Trophoblast cell (in vitro differentiated cells and primary cell): ENCODE measurements at regions not wholly inside any gene's neighbourhood (a gene's known extent, or its start where the extent isn't known, plus 50 kb on each side); places are given as distances from the start of the nearest gene placed in this dataset.
"Not testable (repeated sequence)": the region's sequence is repeated elsewhere in the genome, so short reads cannot be mapped to it uniquely, and the experiment has no call there.

ENCODE experiments used
- DNase-seq, 2 donors: peaks; one replicate each; pipeline ENCODE4 v3.0.0-alpha.2; 2016
- H2AFZ ChIP-seq: 2 replicates; pipeline ENCODE4 v1.6.1; 2013; ENCODE audit warnings: low read length, moderate library complexity, mild to moderate bottlenecking; ENCODE audit not compliant: insufficient read depth, poor library complexity
- H2AK5ac ChIP-seq: 2 replicates; pipeline ENCODE4 v1.6.1; 2013; ENCODE audit warnings: mild to moderate bottlenecking, low read length
- H2BK120ac ChIP-seq: 2 replicates; pipeline ENCODE4 v1.6.1; 2013; ENCODE audit warnings: low read length, mild to moderate bottlenecking, moderate library complexity; ENCODE audit not compliant: insufficient read depth, poor library complexity
- H2BK12ac ChIP-seq: 2 replicates; pipeline ENCODE4 v1.6.1; 2013; ENCODE audit warnings: mild to moderate bottlenecking, low read length, moderate library complexity
- H2BK5ac ChIP-seq: 2 replicates; pipeline ENCODE4 v1.6.1; 2013; ENCODE audit warnings: low read length, low read depth, moderate library complexity, mild to moderate bottlenecking; ENCODE audit not compliant: poor library complexity
- H3K14ac ChIP-seq: 2 replicates; pipeline ENCODE4 v1.6.1; 2013; ENCODE audit warnings: mild to moderate bottlenecking, low read length
- H3K18ac ChIP-seq: 2 replicates; pipeline ENCODE4 v1.6.1; 2013; ENCODE audit warnings: mild to moderate bottlenecking, low read length
- H3K23ac ChIP-seq: 2 replicates; pipeline ENCODE4 v1.6.1; 2013; ENCODE audit warnings: low read length
- H3K27ac ChIP-seq: 2 replicates; pipeline ENCODE4 v1.5.1; 2013; ENCODE audit warnings: low read depth, mild to moderate bottlenecking, inconsistent platforms, low read length, moderate library complexity
- H3K27me3 ChIP-seq: 2 replicates; pipeline ENCODE4 v1.6.1; 2013; ENCODE audit warnings: inconsistent platforms, mild to moderate bottlenecking, low read length, moderate library complexity; ENCODE audit not compliant: insufficient read depth
- H3K36me3 ChIP-seq, 2 experiments: 1 replicate in 1 of 2; 2 replicates in 1 of 2; pipeline ENCODE4 v1.6.1; 2013; ENCODE audit warnings: low read length in 2 of 2, mild to moderate bottlenecking in 2 of 2, moderate library complexity in 1 of 2; ENCODE audit not compliant: insufficient read depth in 2 of 2, control insufficient read depth in 1 of 2
- H3K4ac ChIP-seq: 2 replicates; pipeline ENCODE4 v1.6.1; 2013; ENCODE audit warnings: low read depth, mild to moderate bottlenecking, low read length, moderate library complexity
- H3K4me1 ChIP-seq, 2 experiments: 1 replicate in 1 of 2; 2 replicates in 1 of 2; pipeline ENCODE4 v1.6.1; 2013; ENCODE audit warnings: low read length in 2 of 2, mild to moderate bottlenecking in 2 of 2, moderate library complexity in 1 of 2; ENCODE audit not compliant: insufficient read depth in 2 of 2, control insufficient read depth in 1 of 2
- H3K4me2 ChIP-seq: 2 replicates; pipeline ENCODE4 v1.6.1; 2013; ENCODE audit warnings: inconsistent platforms, mild to moderate bottlenecking, low read length, moderate library complexity
- H3K4me3 ChIP-seq: 2 replicates; pipeline ENCODE4 v1.5.1; 2013; ENCODE audit warnings: mild to moderate bottlenecking, low read depth, low read length, inconsistent platforms
- H3K79me1 ChIP-seq: one replicate; pipeline ENCODE4 v1.6.1; 2013; ENCODE audit warnings: low read length
- H3K79me2 ChIP-seq: 2 replicates; pipeline ENCODE4 v1.6.1; 2013; ENCODE audit warnings: low read length, mild to moderate bottlenecking; ENCODE audit not compliant: control insufficient read depth, insufficient read depth, poor library complexity
- H3K9ac ChIP-seq: 2 replicates; pipeline ENCODE4 v1.6.1; 2013; ENCODE audit warnings: mild to moderate bottlenecking, low read length
- H3K9me3 ChIP-seq: 2 replicates; pipeline ENCODE4 v1.6.1; 2013; ENCODE audit warnings: low read depth, mild to moderate bottlenecking, control low read depth, inconsistent platforms, low read length; ENCODE audit not compliant: insufficient read depth
- H4K12ac ChIP-seq: 2 replicates; pipeline ENCODE4 v1.6.1; 2013; ENCODE audit warnings: low read depth, mild to moderate bottlenecking, low read length, moderate library complexity
- H4K8ac ChIP-seq: 2 replicates; pipeline ENCODE4 v1.6.1; 2013; ENCODE audit warnings: low read depth, mild to moderate bottlenecking, low read length, moderate library complexity
- H4K91ac ChIP-seq: one replicate; pipeline ENCODE4 v1.6.1; 2013; ENCODE audit warnings: low read depth, mild to moderate bottlenecking, low read length, moderate library complexity
- WGBS: extraction: QIAGEN DNeasy Blood & Tissue Kit; methylation state at CpG from one replicate; pipeline ENCODE4 v1.1.7; 2013; ENCODE audit warnings: missing lambda C conversion rate; ENCODE audit not compliant: insufficient read length, insufficient coverage; ENCODE audit errors: extremely low coverage; 5-methylcytosine and 5-hydroxymethylcytosine counted together

DNA sequence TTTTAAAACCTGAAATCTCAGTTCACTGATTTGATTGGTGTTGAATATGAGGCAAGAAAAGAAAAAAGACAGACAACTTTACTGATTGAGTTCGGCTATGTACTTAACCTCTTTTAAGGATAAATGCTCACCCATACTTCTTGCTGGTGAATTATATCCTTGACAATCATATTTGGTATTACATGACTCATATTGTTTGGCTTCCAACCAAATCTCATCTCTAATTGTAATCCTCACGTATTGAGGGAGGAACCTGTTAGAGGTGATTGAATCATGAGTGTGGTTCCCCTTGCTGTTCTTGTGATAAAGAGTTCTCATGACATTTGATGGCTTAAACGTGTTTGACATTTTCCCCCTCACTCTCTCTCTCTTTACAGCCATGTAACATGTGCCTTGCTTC, 255.6 kb upstream of the IZUMO3 start:
- no peak overlapping the region for H3K4me2 ChIP-seq
- no peak overlapping the region for H3K23ac ChIP-seq
- H3K79me2 ChIP-seq = no peaks in the 10 kb centered on the region
- H3K4me1 ChIP-seq = no peaks in the 10 kb centered on the region
- H3K18ac ChIP-seq = no peak overlapping the region
- H2BK120ac ChIP-seq = no peak overlapping the region
- no peaks in the 10 kb centered on the region for H3K27me3 ChIP-seq
- no peak overlapping the region for H3K4me3 ChIP-seq
- H2BK12ac ChIP-seq = no peak overlapping the region
- H3K9ac ChIP-seq = no peak overlapping the region
- no peaks in the 10 kb centered on the region for H3K79me1 ChIP-seq
- H3K4ac ChIP-seq = no peak overlapping the region
- DNase-seq = no peak
- H3K9me3 ChIP-seq = no peaks in the 10 kb centered on the region
- H4K8ac ChIP-seq = no peak overlapping the region
- no peak overlapping the region for H2BK5ac ChIP-seq
- no CpG with 5 or more reads among the region's 3 CpGs for WGBS
- no peak overlapping the region for H2AK5ac ChIP-seq
- no peak overlapping the region for H4K91ac ChIP-seq
- no peak overlapping the region for H3K14ac ChIP-seq
- no peak overlapping the region for H3K27ac ChIP-seq
- H4K12ac ChIP-seq = no peak overlapping the region
- no peak overlapping the region for H2AFZ ChIP-seq
- no peaks in the 10 kb centered on the region for H3K36me3 ChIP-seq

DNA sequence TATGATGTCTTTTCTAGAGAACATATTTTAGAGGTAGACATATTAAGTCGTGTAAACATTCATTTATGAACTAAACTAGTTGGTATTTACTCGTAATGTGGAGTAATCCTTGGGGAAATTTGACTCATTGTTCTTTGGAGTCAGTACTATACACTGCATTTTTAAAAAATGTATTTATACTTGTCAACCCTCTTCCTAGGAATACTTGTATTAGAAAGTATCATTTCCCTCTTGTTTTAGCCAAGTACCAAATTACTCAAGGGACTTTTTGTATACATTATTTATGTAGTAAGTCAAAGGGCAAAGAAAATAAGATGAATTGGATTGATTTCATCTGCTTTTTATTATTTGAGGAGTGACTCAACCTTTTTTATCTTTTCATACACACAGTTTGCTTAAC, 248.1 kb upstream of the IZUMO3 start:
- Histone ChIP-seq H4K91ac (no peak overlapping the region), H3K79me2 (no peaks in the 10 kb centered on the region), H2AFZ (no peak overlapping the region), H3K4me3 (no peak overlapping the region), H3K4me2 (no peak overlapping the region), H2AK5ac (no peak overlapping the region), H3K27me3 (no peaks in the 10 kb centered on the region), H4K8ac (no peak overlapping the region), H3K23ac (no peak overlapping the region), H3K14ac (no peak overlapping the region), H4K12ac (no peak overlapping the region), H3K27ac (no peak overlapping the region), H2BK5ac (no peak overlapping the region), H3K36me3 (no peaks in the 10 kb centered on the region), H3K4me1 (no peaks in the 10 kb centered on the region), H2BK12ac (no peak overlapping the region), H3K9ac (no peak overlapping the region), H3K9me3 (no peaks in the 10 kb centered on the region), H3K18ac (no peak overlapping the region), H3K79me1 (no peaks in the 10 kb centered on the region), H3K4ac (no peak overlapping the region), H2BK120ac (no peak overlapping the region)
- no peak for DNase-seq
- no CpG with 5 or more reads among the region's 2 CpGs for WGBS

DNA sequence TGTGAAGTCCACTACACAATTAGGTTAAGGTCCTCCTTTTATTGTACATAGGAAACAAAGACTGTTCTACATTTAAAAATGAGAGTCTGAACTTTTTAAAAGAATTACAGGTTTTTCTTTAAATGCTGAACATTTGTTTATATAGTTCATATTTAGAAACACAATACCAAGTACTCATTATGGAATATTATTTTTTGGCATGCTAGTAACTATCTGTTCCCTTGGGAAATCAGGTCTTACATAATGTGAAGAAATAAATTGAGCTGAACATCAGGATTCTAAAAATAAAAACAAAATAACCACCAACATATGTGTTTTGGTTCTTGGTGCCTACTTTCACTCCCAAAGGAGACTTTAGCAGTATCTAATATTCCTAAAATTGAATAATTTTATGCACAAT, 230.5 kb upstream of the IZUMO3 start:
- no peaks in the 10 kb centered on the region for H3K4me1 ChIP-seq
- no peak overlapping the region for H3K9ac ChIP-seq
- no peak overlapping the region for H3K14ac ChIP-seq
- H2AK5ac ChIP-seq = no peak overlapping the region
- H4K8ac ChIP-seq = no peak overlapping the region
- no peaks in the 10 kb centered on the region for H3K79me1 ChIP-seq
- no peak overlapping the region for H3K4me2 ChIP-seq
- H2BK5ac ChIP-seq = no peak overlapping the region
- H3K36me3 ChIP-seq = no peaks in the 10 kb centered on the region
- no peak overlapping the region for H3K27ac ChIP-seq
- H2AFZ ChIP-seq = no peak overlapping the region
- no peak overlapping the region for H3K18ac ChIP-seq
- no peaks in the 10 kb centered on the region for H3K27me3 ChIP-seq
- no peak overlapping the region for H2BK12ac ChIP-seq
- no peak overlapping the region for H4K12ac ChIP-seq
- H2BK120ac ChIP-seq = no peak overlapping the region
- DNase-seq = no peak
- H3K9me3 ChIP-seq = no peaks in the 10 kb centered on the region
- no peak overlapping the region for H3K4ac ChIP-seq
- H3K79me2 ChIP-seq = no peaks in the 10 kb centered on the region
- H3K23ac ChIP-seq = no peak overlapping the region
- H4K91ac ChIP-seq = no peak overlapping the region
- no peak overlapping the region for H3K4me3 ChIP-seq

DNA sequence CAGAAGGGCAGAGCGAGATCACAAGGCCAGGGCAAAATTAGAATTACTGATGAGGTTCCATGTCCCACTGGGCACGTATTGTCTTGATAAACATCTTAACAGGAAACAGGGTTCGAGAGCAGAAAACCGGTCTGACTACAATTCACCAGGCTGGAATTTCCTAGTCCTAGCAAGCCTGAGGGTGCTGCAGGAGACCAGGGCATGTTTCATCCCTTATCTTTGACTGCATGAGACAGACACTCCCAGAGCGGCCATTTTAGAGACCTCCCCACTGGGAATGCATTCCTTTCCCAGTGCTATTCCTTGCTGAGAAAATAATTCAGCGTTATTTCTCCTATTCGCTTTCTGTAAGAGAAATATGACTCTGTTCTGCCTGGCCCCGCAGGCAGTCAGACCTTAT, 228.5 kb upstream of the IZUMO3 start:
- H4K12ac ChIP-seq, H3K4ac ChIP-seq, H3K23ac ChIP-seq, H2BK12ac ChIP-seq, H2AFZ ChIP-seq, H2BK120ac ChIP-seq, H4K91ac ChIP-seq, H3K4me3 ChIP-seq, H3K14ac ChIP-seq, H3K27me3 ChIP-seq, DNase-seq, H3K4me2 ChIP-seq, H3K79me1 ChIP-seq, H2BK5ac ChIP-seq, H3K27ac ChIP-seq, H2AK5ac ChIP-seq, H3K79me2 ChIP-seq, H3K9me3 ChIP-seq, H3K18ac ChIP-seq, H3K9ac ChIP-seq, H3K36me3 ChIP-seq, H3K4me1 ChIP-seq, H4K8ac ChIP-seq: not testable (repeated sequence)
- WGBS = no CpG with 5 or more reads among the region's 8 CpGs

DNA sequence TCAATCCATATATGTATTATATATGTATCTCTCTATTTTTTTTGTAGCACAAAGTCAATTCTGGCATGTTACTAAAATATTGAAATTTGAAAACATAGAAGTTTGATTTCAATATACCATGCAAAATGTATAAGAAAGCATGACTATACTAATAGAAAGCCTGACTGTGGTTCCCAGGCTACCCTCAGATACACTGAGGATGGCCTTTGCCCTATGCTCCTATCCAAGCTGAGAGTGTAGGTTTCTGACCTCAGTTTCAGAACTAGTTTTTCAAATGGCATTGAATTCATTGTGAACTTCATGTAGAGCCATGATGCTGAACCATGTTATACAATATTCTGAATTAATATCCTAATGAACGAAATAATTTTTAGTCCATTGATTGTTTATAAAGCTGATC, 220.4 kb upstream of the IZUMO3 start:
- Histone ChIP-seq H3K27me3 (no peaks in the 10 kb centered on the region), H2AFZ (no peak overlapping the region), H3K79me1 (no peaks in the 10 kb centered on the region), H4K91ac (no peak overlapping the region), H4K12ac (no peak overlapping the region), H3K9me3 (no peaks in the 10 kb centered on the region), H3K27ac (no peak overlapping the region), H3K36me3 (no peaks in the 10 kb centered on the region), H3K79me2 (no peaks in the 10 kb centered on the region), H3K4me2 (no peak overlapping the region), H3K23ac (no peak overlapping the region), H3K9ac (no peak overlapping the region), H2BK120ac (no peak overlapping the region), H2BK12ac (no peak overlapping the region), H2BK5ac (no peak overlapping the region), H3K18ac (no peak overlapping the region), H2AK5ac (no peak overlapping the region), H3K14ac (no peak overlapping the region), H4K8ac (no peak overlapping the region), H3K4me3 (no peak overlapping the region), H3K4ac (no peak overlapping the region), H3K4me1 (no peaks in the 10 kb centered on the region)
- DNase-seq = no peak
- WGBS = no CpG with 5 or more reads among the region's 1 CpG
